ENCODE measurements at regions not wholly inside any gene's neighbourhood (a gene's known extent, or its start where the extent isn't known, plus 50 kb on each side); places are given as distances from the start of the nearest gene placed in this dataset.

GRCh38 chr1:57741521-57741920, 317.7 kb upstream of the DAB1 start:
- 78% methylated on average over 4 of the region's 4 CpGs for WGBS (ENCODE audit: low lambda C conversion rate, missing lambda C conversion rate)
- no peaks in the 10 kb centered on the region for H4K20me1 ChIP-seq (ENCODE audit: insufficient read depth, poor library complexity, severe bottlenecking)
- no peaks in the 10 kb centered on the region for H3K4me1 ChIP-seq (ENCODE audit: insufficient read depth)

GRCh38 chr1:57736940-57737339, 313.1 kb upstream of the DAB1 start:
- H3K4me1 ChIP-seq (ENCODE audit: insufficient read depth), result no peaks in the 10 kb centered on the region
- H3K27ac ChIP-seq, result no peak overlapping the region
- H3K4me2 ChIP-seq, result no peak overlapping the region
- H3K27me3 ChIP-seq, result peaks cover 9% of the 10 kb centered on the region
- no peaks in the 10 kb centered on the region for H3K79me2 ChIP-seq
- no peak overlapping the region for H3K4me3 ChIP-seq
- no peak for DNase-seq (ENCODE audit: low spot score)
- TF ChIP-seq CTCF (IDR thresholded peaks at IDR 0.05; ENCODE audit: poor library complexity) (no peak), EZH2 (IDR thresholded peaks at IDR 0.05; ENCODE audit: borderline replicate concordance) (no peak), EZH2phosphoT487 (IDR thresholded peaks at IDR 0.05; ENCODE audit: low read depth, severe bottlenecking, unreplicated experiment) (no peak)
- 94% methylated on average over 6 of the region's 6 CpGs for WGBS (ENCODE audit: low lambda C conversion rate, missing lambda C conversion rate)
- no peaks in the 10 kb centered on the region for H3K9me2 ChIP-seq (replicated peaks; ENCODE audit: insufficient read depth)
- no peaks in the 10 kb centered on the region for H3K9me3 ChIP-seq (ENCODE audit: low read depth)
- no peaks in the 10 kb centered on the region for H3K36me3 ChIP-seq (replicated peaks; ENCODE audit: insufficient read depth, low read depth)
- no peak overlapping the region for H2AFZ ChIP-seq
- no peaks in the 10 kb centered on the region for H4K20me1 ChIP-seq (ENCODE audit: insufficient read depth, poor library complexity, severe bottlenecking)

More at GRCh38 chr1:57741521-57741920, 317.7 kb upstream of the DAB1 start:
- Histone ChIP-seq H3K36me3 (replicated peaks; ENCODE audit: insufficient read depth, low read depth) (no peaks in the 10 kb centered on the region), H2AFZ (no peak overlapping the region), H3K9me3 (ENCODE audit: low read depth) (no peaks in the 10 kb centered on the region), H3K79me2 (no peaks in the 10 kb centered on the region), H3K27ac (no peak overlapping the region), H3K4me3 (no peak overlapping the region), H3K4me2 (no peak overlapping the region), H3K9me2 (replicated peaks; ENCODE audit: insufficient read depth) (no peaks in the 10 kb centered on the region), H3K27me3 (no peaks in the 10 kb centered on the region)
- no peak for DNase-seq (ENCODE audit: low spot score)
- no peak for TF ChIP-seq CTCF (IDR thresholded peaks at IDR 0.05; ENCODE audit: poor library complexity)
- TF ChIP-seq EZH2phosphoT487 (IDR thresholded peaks at IDR 0.05; ENCODE audit: low read depth, severe bottlenecking, unreplicated experiment), result no peak
- no peak for TF ChIP-seq EZH2 (IDR thresholded peaks at IDR 0.05; ENCODE audit: borderline replicate concordance)

GRCh38 chr1:57729181-57729580, 305.3 kb upstream of the DAB1 start:
- no peak overlapping the region for H3K27ac ChIP-seq

More at GRCh38 chr1:57729181-57729580, 305.3 kb upstream of the DAB1 start:
- Histone ChIP-seq H3K4me3 (no peak overlapping the region), H2AFZ (no peak overlapping the region), H3K4me2 (no peak overlapping the region), H3K9me3 (ENCODE audit: low read depth) (no peaks in the 10 kb centered on the region), H3K79me2 (no peaks in the 10 kb centered on the region), H3K27me3 (peaks cover 3% of the 10 kb centered on the region), H3K36me3 (replicated peaks; ENCODE audit: insufficient read depth, low read depth) (no peaks in the 10 kb centered on the region), H3K9me2 (replicated peaks; ENCODE audit: insufficient read depth) (no peaks in the 10 kb centered on the region), H3K4me1 (ENCODE audit: insufficient read depth) (no peaks in the 10 kb centered on the region), H4K20me1 (ENCODE audit: insufficient read depth, poor library complexity, severe bottlenecking) (no peaks in the 10 kb centered on the region)
- no peak for DNase-seq (ENCODE audit: low spot score)
- TF ChIP-seq CTCF (IDR thresholded peaks at IDR 0.05; ENCODE audit: poor library complexity) (no peak), EZH2phosphoT487 (IDR thresholded peaks at IDR 0.05; ENCODE audit: low read depth, severe bottlenecking, unreplicated experiment) (no peak), EZH2 (IDR thresholded peaks at IDR 0.05; ENCODE audit: borderline replicate concordance) (no peak)
- 95% methylated on average over 7 of the region's 7 CpGs for WGBS (ENCODE audit: low lambda C conversion rate, missing lambda C conversion rate)
